HG03066 (cell line): ENCODE measurements at regions not wholly inside any gene's neighbourhood (a gene's known extent, or its start where the extent isn't known, plus 50 kb on each side); places are given as distances from the start of the nearest gene placed in this dataset.
A peak's percentile ranks its signal among the peaks of the same experiment; 100 is the strongest.

ENCODE experiments used
- ATAC-seq: cut with Tn5 transposase; IDR thresholded peaks from one replicate; pipeline ENCODE4 v1.9.1; 2021; ENCODE audit warnings: low read depth; ENCODE audit not compliant: unreplicated experiment

DNA sequence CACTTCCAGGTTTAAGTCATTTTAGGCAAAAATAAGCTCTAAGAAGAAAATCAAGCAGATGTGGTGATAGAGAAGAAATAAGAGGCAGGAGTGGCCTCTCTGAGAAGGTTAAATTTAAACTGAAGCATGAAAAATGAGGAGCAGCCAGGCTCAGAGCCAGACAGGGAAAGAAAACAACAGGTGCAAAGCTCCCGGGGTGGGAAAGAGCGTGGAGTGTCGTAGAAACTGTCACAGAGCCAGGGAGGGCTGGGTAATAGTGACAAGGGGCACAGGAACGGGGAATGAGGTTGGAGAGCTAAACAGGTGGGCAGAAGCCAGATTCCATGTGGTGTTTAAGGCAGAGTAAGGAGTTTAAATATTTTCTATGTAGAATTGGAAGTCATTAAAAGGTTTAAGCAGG lies 132.1 kb upstream of the BLID start:
- ATAC-seq: no peak

DNA sequence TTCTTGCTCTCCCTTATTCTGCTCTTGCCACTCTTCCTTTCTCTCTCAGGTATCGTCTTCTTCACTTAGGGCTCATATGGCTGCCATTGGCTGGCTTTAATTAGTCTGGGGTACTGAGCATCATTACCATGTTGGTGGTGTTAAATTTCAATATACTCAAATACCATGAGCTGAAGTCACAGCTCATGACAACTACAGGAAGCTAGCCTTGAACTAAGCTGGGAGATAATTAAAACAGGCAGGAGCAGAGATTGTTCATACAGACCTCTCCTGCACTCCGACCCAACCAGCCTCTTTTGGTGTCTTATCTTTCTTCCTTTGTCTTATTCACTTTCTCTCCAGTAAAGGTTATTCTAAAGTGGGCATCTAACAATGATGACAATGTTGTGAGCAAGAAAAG lies 130.9 kb upstream of the BLID start:
- ATAC-seq: no peak

DNA sequence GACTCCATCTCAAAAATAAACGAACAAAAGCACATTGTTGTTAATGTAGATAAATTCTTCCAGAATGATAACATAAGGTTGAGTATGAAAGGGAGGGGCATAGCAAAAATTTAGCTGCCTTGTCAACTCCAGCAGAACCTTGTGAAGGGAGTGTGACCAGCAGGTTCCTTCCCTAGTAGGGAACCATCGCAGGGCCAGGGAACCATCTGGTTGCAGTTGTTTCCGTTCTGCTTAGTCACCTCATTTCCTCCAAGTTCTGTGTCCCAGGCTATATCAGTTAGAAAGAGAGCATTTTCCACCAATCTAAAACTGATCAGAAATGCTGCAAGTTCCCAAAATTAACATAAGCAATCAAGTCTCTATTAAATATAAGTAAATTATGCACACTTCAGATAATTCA lies 126.7 kb upstream of the BLID start:
- ATAC-seq: no peak

DNA sequence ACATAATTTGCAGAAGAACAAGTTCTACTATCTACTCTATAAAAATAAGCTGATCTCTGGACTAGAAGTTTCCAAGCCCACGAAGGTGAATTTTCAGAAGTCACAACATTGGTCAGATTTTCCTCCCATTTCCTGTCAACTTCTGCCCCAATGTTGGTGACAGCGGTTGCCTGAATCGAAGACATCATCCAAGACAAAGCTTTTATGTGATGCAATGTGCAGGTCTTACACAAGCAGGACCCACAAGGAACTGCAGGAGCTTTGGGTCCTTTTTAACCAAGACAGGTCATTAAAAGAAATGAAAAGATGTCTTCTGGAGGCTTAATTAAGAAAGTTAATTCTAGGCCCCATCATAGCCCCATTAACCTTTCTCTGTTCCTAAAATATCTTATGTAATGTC lies 125.6 kb upstream of the BLID start:
- no peak for ATAC-seq

DNA sequence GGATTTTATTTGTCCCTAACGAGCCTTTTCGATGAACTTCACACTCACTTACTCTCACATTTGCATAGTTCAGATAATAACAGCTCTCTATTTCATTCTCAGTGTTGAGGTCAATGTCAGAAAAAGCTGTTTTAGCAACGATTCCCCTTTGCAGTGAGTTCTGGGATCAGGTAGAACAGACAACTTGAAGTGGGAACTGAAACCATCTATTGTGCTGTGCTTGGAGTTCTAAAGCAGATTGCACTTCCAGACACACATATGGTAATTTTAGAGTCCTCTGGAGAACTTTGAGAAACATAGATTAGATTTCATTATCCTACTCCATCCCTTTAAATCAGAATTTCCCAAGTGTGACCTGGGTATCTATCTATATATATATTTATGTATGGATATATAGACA lies 124.6 kb upstream of the BLID start:
- ATAC-seq: no peak

DNA sequence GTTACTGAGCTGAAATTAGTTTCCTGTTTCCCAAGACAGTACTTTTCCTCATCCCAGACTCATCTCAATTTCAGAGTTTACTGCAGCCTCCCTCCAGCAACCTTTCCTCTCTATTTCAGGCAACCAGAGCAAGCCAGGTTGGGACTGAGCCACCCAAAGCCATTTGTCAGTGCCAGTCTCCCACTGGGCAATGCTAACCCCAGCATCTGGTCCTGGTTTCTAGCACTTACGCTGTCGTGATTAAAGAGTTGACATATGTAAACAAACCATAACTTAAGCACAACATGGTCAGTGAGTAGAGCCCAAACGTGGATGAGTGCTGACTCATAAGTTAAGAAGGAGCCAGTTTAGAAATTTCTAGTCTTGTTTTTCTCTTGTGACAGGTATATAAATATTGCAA lies 119.6 kb upstream of the BLID start:
- no peak for ATAC-seq

DNA sequence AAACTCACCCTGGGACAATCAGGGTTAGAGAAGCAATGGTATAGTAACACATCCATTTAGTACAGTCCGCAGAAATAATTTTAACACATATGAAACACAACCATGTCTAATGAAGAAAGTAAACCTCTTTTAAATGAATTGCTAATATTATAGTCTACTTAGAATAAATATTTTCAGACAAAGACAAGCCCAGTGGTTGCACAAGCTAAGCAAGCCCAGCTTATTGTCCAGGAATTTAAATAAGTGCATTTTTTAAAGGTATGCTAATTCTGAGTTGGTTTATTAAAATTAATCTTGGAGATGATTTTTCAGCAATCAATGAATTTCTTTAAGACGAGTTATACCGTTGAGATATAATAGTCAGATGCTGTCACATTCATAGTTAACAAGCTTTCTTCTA lies 118.8 kb upstream of the BLID start:
- ATAC-seq: no peak

DNA sequence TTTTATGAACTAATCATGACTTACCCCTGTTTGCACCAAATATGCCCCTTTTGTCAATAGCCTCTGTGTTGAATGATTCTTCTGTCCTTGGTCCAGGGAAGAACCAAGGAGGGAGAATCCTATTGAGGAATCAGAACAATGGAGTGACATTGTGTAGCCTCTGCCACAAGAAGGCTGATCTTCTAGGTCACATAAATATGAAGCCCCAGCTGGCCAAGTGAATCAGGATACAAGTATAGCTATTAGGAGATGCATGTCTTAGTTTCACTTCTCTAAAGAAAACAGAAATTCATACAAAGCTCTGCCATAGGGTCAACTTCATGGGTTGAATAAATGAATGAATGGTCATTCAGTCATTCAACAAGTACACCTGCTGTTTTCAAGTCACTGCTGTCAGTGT lies 118.2 kb upstream of the BLID start:
- no peak for ATAC-seq

DNA sequence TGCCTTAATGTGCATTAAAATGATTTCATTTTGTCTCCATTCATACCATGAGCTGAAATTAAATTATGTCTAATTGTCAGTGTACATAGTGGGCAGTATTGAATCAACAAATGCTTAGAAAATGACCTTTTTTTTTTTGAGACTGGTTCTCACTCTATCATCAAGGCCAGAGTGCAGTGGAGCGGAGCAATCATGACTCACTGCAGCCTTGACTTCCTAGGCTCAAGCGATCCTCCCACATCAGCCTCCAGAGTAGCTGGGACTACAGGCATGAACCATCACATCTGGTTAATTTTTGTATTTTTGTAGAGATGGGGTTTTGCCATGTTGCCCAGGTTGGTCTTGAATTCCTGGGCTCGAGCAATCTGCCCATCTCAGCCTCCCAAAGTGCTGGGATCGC lies 117.0 kb upstream of the BLID start:
- no peak for ATAC-seq

DNA sequence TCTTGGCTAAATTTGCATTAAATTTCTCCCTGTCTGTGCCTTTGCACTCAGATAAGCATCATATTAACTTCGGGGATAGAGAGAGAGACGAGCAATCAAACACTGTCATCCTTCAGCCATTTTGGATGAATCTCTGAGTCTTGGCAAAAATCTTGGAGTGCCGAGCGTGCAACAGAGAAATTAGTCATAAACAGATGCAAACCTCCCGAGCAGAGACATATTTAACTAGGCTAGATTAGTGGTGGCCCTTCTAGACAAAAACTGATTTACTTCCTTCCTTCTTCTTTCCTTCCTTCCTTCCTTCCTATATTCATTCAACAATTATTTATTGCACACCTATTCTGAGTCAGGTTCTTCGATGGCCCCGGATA lies 114.4 kb upstream of the BLID start:
- ATAC-seq: no peak

DNA sequence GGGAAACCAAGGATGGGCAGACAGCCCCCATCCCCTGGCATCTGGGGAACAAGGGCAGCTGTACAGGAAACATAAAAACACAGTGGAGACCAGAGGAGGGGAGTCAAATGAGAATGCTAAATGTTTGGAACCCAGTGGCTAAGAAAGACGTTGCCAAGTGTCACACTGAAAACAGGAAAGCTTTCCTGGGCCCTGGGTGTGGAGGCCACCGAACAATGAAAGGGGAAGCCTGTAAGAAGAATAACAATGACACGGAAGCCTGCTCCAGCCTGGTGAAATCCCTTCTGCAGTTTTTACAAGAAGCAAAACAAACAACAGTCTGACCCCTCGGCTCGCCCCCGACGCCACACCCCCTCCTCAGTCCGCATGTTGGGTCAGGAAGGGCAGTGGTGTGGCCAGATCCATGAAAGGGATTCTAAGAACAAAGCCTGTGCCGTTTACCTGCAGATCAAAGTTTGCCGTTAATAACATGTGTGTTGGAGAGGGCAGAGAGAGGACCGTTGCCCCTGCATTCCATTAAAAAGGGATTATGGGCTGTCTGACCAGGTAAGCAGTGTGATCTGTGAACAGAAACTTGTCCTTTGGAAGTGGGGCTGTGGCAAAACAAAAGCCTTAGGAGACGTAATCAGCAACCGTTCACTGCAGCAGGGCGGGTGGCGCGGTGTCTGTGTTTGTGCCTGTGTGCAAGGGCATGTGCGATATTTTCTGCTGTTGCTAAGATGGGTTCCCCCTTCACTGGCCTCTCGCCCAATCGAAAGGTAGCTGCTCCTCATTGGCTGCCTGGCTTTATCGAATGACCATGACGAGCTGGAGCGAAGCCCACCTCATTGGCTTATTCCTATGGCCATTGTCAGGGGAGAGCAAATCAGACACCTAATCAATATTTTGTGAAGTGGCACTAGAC lies 113.7 kb upstream of the BLID start:
- ATAC-seq: no peak

DNA sequence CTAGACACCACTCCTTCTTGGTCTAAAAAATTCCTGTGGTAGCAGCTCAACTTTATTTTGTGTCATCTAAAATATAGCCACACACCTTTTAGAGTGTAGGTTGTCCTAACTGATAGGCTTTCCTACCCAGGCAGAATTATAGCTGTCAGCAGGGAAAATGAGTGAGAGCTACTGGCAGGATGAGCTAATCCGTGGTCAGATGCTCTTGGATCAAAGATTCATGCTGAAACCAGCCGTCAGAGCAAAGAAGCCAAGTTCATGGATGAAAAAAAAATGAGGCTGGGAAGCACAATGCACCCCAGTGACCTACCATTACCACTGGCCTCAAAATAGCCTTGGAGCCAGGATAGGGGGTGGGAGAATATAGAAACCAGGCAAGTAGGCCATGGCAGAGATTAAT lies 113.1 kb upstream of the BLID start:
- ATAC-seq: no peak

DNA sequence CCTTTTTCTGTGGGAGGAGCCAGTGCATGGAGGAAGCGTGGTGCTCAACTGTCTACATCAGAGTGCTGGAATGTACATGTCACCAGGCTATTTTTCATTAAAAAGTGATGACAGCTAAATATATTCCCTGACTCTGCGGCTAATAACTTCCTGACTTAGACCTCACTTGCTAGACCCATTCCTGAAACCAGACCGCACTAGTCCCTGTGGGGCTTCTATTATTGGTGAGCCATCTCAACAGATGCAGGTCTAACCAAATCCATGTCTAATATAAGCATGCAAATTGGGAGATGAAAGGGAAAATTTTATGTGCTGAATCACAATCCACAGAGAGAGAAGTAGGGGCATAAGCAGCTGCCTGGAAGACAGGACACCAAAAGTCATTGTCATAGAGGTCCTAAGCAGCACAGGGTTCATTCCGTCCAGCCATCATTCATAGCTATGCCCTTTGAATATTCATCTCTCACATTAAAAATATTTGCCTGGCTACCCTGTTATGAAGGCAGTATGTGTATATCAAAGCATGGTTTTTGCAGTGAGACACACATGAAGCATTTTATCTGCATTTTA lies 110.9 kb upstream of the BLID start:
- ATAC-seq: no peak

DNA sequence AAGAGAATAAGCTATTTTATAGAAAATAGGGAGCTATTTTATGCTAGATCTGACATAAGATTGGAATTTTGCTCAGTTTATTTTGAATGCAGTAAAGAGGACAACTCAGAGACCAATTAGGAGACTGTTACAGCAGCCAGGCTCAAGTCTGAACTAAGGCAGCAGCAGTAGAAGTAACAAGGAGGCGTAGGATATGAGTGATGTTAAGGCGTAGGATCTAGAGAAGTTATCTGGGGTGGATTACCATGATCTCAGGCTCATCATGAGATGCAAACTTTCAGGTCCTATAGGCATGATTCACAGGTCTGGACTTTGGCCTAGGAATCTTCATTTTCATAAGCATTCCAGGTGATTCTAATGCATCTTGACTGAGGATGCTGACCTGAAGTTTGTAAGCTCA lies 108.9 kb upstream of the BLID start:
- ATAC-seq: no peak

DNA sequence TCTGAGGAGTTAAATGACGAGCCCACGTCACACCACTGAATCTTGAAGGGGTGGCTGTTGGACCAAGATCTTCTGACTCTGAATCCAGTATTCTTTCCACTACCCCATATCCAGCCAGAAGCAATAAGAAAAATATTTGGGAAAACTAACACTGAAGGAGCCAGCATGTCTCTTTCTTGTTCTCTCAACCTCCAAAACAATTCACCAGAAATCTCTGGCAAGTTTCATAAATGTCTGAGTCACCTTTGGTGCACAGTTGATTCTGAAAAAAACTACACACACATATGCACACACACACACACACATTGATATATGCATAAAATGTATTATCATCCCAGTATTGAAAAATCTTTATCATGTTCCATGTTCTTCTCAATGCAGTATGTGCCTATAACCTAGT lies 104.3 kb upstream of the BLID start:
- ATAC-seq: no peak

DNA sequence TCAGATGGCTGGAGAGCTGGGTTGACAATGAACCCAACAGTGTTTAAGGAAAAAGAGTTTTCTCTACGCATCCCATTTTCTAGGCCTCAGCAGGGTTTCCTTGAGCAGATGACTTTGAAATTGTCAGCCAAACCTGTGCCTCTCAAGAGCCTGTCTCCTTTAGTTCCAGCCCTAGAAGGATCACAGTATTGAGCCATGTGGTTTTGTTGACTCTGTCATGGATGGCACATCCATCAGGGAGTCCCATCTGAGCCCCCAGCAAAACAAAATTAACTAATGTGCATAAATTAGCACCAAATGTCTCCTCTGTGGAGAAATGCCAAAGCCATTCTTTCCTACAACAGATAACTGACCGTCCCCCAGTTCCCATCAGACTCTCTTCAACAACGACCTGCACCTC lies 103.8 kb upstream of the BLID start:
- ATAC-seq: no peak

DNA sequence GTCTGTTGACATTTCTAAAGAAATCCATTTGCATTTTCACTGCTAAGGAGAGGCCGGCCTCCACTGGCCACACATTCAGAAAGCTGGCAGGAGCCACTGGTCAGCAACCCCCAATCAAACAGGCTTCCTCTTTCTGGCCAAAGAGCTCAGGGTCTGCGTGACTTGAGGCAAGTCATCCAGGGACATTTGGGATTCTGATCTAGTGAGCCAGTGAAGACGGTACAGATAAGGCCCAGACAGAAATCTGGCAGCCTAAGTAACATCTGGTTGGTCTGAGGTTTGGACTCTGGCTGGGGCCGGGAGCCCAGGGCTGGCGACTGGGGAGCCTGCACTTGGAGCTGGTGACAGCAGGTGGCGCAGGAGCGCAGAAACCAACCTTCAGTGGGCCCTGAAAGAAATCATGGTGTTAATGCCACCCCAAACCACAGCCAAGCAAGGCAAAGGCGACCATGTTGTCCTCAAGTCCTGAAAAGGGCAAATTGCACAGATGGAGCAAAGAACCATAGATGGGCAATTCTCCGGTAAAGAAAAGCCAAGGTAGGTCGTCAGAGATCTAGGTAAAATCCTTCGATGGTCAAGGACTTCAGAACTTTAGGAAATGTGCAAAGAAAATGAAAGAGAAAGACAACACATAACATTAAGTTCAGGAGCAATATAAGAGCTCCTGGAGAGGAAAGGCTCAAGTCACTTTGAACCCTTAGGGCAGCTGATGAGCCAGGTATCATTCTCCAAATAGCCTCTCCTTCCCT lies 99.4 kb upstream of the BLID start:
- peak; percentile 73 for ATAC-seq

DNA sequence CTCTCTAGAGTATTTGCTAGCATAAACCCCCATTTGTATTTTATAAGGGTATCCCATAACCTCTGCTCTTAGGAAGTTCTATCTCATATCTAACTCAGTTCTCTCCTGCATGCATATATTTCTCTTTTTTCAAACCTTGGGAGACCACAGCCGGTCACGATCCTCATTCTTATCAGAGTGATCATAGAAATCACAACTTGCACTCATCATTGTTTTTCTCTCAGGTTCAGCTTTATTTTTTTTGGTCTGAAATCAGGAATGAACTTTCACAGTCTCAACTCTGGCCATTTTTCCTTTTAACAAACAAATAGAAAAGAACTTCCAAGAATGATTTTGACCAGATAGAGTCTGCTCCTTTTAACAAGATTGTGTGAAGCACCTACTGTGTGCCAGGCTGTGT lies 98.6 kb upstream of the BLID start:
- no peak for ATAC-seq

DNA sequence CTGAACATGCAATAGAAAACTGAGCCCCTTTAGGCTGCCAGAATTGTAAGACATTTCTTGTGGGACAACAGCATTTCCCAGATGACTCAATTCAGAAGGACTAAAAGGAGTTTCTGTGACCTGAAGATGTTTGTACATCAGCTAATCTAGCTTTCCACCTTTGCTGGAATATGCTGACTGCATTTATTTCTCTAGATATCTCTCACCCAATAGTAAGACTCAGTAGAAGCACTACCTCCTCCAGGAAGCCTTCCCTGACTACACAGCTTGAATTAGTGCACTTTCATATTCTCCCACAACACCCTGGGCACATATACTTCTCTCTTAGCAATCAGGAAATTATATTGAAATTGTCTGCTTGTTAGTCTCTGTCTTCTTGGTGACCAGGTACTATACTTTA lies 98.1 kb upstream of the BLID start:
- no peak for ATAC-seq

DNA sequence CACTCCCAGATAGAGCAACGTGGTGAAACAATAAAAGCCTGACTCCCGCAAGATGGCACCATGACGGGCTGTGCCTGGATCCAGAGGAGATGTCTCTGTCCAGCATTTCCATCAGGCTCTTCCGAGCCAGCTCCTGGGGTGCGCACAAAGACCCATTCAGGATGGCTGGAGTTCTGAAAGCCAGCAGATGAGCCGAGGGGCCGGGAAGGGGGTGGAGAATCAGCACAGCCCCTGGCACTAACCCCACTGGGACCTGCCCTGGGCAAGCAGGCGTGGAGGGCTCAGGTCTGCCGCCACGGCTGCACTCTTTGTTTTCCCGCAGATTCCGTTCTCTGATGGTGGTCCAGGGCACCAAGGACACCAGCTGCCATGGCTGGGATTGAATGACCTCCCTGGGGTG lies 97.2 kb upstream of the BLID start:
- no peak for ATAC-seq

DNA sequence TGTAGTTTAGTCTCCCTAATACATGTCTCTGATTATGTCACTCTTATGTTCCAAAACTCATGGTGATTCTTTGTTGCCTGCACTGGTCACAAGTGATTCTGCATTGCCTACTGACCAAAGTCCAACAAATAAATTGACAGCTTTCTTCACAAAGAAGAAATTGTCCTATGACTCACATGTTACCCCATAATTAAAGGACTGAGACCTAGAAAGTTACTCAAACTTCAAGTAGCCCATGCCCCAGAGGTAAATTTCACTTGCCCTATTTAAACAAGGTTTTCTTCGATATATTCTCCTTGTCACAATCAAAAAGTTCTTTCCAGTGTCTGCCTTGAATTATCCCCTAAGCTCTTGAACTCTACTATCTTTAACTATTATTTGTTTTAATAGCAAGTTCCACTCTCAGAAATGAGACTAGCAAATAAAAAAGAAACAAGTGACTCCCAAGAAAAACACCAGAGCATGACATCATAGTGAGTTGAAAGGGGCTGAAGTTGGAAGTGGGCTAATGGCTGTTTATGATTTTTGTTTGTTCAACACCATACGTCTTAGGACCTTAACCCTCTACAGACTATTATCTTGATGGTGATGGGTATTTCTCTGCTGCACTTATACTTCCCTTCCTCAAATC lies 94.5 kb upstream of the BLID start:
- no peak for ATAC-seq
